NCI-H69 (cell line): ENCODE measurements at regions not wholly inside any gene's neighbourhood (a gene's known extent, or its start where the extent isn't known, plus 50 kb on each side); places are given as distances from the start of the nearest gene placed in this dataset.
"Not testable (repeated sequence)": the region's sequence is repeated elsewhere in the genome, so short reads cannot be mapped to it uniquely, and the experiment has no call there.

ENCODE experiments used
- DNase-seq: peaks from one replicate; lab custom pipeline; 2025; lab: John Stamatoyannopoulos, UW

- DNase-seq, result no peak
Measured at GRCh38 chr5:89560696-89561095, 677.7 kb upstream of the MEF2C start.

- no peak for DNase-seq
Measured at GRCh38 chr5:89556215-89556913, 673.4 kb upstream of the MEF2C start.

- no peak for DNase-seq
Measured at GRCh38 chr5:89546657-89547056, 663.7 kb upstream of the MEF2C start.

- no peak for DNase-seq
Measured at GRCh38 chr5:89545626-89546025, 662.6 kb upstream of the MEF2C start.

GRCh38 chr5:89545076-89545475 lies 662.1 kb upstream of the MEF2C start:
- DNase-seq, result no peak

- DNase-seq, result no peak
Measured at GRCh38 chr5:89542736-89543135, 659.8 kb upstream of the MEF2C start.

- no peak for DNase-seq
Measured at GRCh38 chr5:89537800-89538199, 654.8 kb upstream of the MEF2C start.

GRCh38 chr5:89536020-89536419 lies 653.0 kb upstream of the MEF2C start:
- no peak for DNase-seq

- DNase-seq, result no peak
Measured at GRCh38 chr5:89535411-89535810, 652.4 kb upstream of the MEF2C start.

- no peak for DNase-seq
Measured at GRCh38 chr5:89534331-89534730, 651.3 kb upstream of the MEF2C start.

GRCh38 chr5:89524785-89525184 lies 641.8 kb upstream of the MEF2C start:
- DNase-seq, result no peak

GRCh38 chr5:89523867-89524266 lies 640.9 kb upstream of the MEF2C start:
- not testable (repeated sequence) for DNase-seq

- no peak for DNase-seq
Measured at GRCh38 chr5:89520771-89521170, 637.8 kb upstream of the MEF2C start.

- DNase-seq, result no peak
Measured at GRCh38 chr5:89513299-89514044, 630.5 kb upstream of the MEF2C start.

GRCh38 chr5:89504051-89504450 lies 621.1 kb upstream of the MEF2C start:
- DNase-seq, result no peak

GRCh38 chr5:89499787-89500186 lies 616.8 kb upstream of the MEF2C start:
- DNase-seq, result no peak

- DNase-seq, result no peak
Measured at GRCh38 chr5:89498699-89499098, 615.7 kb upstream of the MEF2C start.

- DNase-seq, result no peak
Measured at GRCh38 chr5:89493414-89493813, 610.4 kb upstream of the MEF2C start.

- no peak for DNase-seq
Measured at GRCh38 chr5:89484962-89485361, 602.0 kb upstream of the MEF2C start.

- DNase-seq, result no peak
Measured at GRCh38 chr5:89480406-89481007, 597.5 kb upstream of the MEF2C start.

GRCh38 chr5:89478851-89479250 lies 595.9 kb upstream of the MEF2C start:
- no peak for DNase-seq

GRCh38 chr5:89473196-89473595 lies 590.2 kb upstream of the MEF2C start:
- DNase-seq, result no peak

GRCh38 chr5:89471541-89471940 lies 588.6 kb upstream of the MEF2C start:
- no peak for DNase-seq
